Liver (tissue), 8 donors: ENCODE measurements at regions not wholly inside any gene's neighbourhood (a gene's known extent, or its start where the extent isn't known, plus 50 kb on each side); places are given as distances from the start of the nearest gene placed in this dataset.

Experiments
- DNase-seq: peaks from one replicate; pipeline ENCODE4 v3.0.0-alpha.2; 2017; ENCODE audit warnings: low spot score
- H3K27ac ChIP-seq, 2 donors: one replicate each; pipeline ENCODE4 v1.7.0; 2013; ENCODE audit warnings: inconsistent platforms in 2 of 2, low read length in 2 of 2, control low read depth in 1 of 2, low read depth in 1 of 2, mild to moderate bottlenecking in 1 of 2
- H3K27me3 ChIP-seq, 4 donors: one replicate each; pipeline versions ENCODE4 v1.6.1 to v1.7.0; 2013; ENCODE audit warnings: low read length in 3 of 4, inconsistent platforms in 1 of 4, mild to moderate bottlenecking in 1 of 4, moderate library complexity in 1 of 4; ENCODE audit not compliant: control insufficient read depth in 4 of 4, insufficient read depth in 4 of 4
- H3K36me3 ChIP-seq, 4 donors: one replicate each; pipeline versions ENCODE4 v1.6.1 to v1.7.0; 2013; ENCODE audit warnings: low read length in 3 of 4, mild to moderate bottlenecking in 3 of 4, low read depth in 1 of 4, moderate library complexity in 1 of 4; ENCODE audit not compliant: control insufficient read depth in 4 of 4, insufficient read depth in 3 of 4
- H3K4me1 ChIP-seq, 4 donors: one replicate each; pipeline versions ENCODE4 v1.6.1 to v1.7.0; 2013; ENCODE audit warnings: low read length in 3 of 4, mild to moderate bottlenecking in 3 of 4, moderate library complexity in 1 of 4; ENCODE audit not compliant: control insufficient read depth in 4 of 4, insufficient read depth in 4 of 4
- H3K4me3 ChIP-seq, 3 donors: one replicate each; pipeline versions ENCODE4 v1.6.1 to v1.7.0; 2013; ENCODE audit warnings: low read length in 3 of 3, control low read depth in 1 of 3, low read depth in 1 of 3, mild to moderate bottlenecking in 1 of 3
- H3K9ac ChIP-seq, 2 donors: one replicate each; pipeline ENCODE4 v1.7.0; 2013; ENCODE audit warnings: low read length in 2 of 2, mild to moderate bottlenecking in 2 of 2, moderate library complexity in 2 of 2, control low read depth in 1 of 2, low read depth in 1 of 2
- H3K9me3 ChIP-seq, 4 donors: one replicate each; pipeline versions ENCODE4 v1.6.1 to v1.7.0; 2013; ENCODE audit warnings: low read length in 3 of 4; ENCODE audit not compliant: control insufficient read depth in 4 of 4
- EGR1 ChIP-seq, 2 donors: IDR thresholded peaks; 2 replicates each; pipeline ENCODE4 v1.6.1; 2016 to 2018; ENCODE audit warnings: antibody characterized with exemption in 2 of 2, low read depth in 2 of 2
- FOXA1 ChIP-seq: IDR thresholded peaks from 2 replicates; pipeline ENCODE4 v1.6.1; 2016; ENCODE audit warnings: antibody characterized with exemption
- FOXA2 ChIP-seq: IDR thresholded peaks from 2 replicates; pipeline ENCODE4 v1.6.1; 2016; ENCODE audit warnings: antibody characterized with exemption
- GABPA ChIP-seq, 2 donors: IDR thresholded peaks in 1 of 2; conservative IDR thresholded peaks in 1 of 2; 2 replicates each; pipeline ENCODE4 v1.6.1; 2016; ENCODE audit warnings: antibody characterized with exemption in 2 of 2, mild to moderate bottlenecking in 1 of 2, moderate library complexity in 1 of 2
- HNF4A ChIP-seq, 2 donors: conservative IDR thresholded peaks; 2 replicates each; pipeline ENCODE4 v1.6.1; 2016; ENCODE audit warnings: antibody characterized with exemption in 2 of 2, mild to moderate bottlenecking in 2 of 2
- HNF4G ChIP-seq: IDR thresholded peaks from 2 replicates; pipeline ENCODE4 v1.6.1; 2016; ENCODE audit warnings: antibody characterized with exemption
- JUND ChIP-seq, 2 donors: IDR thresholded peaks; 2 replicates each; pipeline ENCODE4 v1.6.1; 2016; ENCODE audit warnings: antibody characterized with exemption in 2 of 2
- NR2F2 ChIP-seq: IDR thresholded peaks from 2 replicates; pipeline ENCODE4 v1.6.1; 2016; ENCODE audit warnings: antibody characterized with exemption
- RAD21 ChIP-seq, 2 donors: IDR thresholded peaks; 2 replicates each; pipeline ENCODE4 v1.6.1; 2016; ENCODE audit warnings: antibody characterized with exemption in 2 of 2, mild to moderate bottlenecking in 2 of 2
- RXRA ChIP-seq, 2 donors: IDR thresholded peaks; 2 replicates each; pipeline ENCODE4 v1.6.1; 2017 to 2018; ENCODE audit warnings: antibody characterized with exemption in 2 of 2, mild to moderate bottlenecking in 1 of 2
- SP1 ChIP-seq: IDR thresholded peaks from 2 replicates; pipeline ENCODE4 v1.6.1; 2018; ENCODE audit warnings: antibody characterized with exemption, mild to moderate bottlenecking
- TAF1 ChIP-seq: conservative IDR thresholded peaks from 2 replicates; pipeline ENCODE4 v1.6.1; 2016; ENCODE audit warnings: antibody characterized with exemption, mild to moderate bottlenecking
- YY1 ChIP-seq: IDR thresholded peaks from 2 replicates; pipeline ENCODE4 v1.6.1; 2016; ENCODE audit warnings: antibody characterized with exemption, mild to moderate bottlenecking
- WGBS: extraction: QIAGEN DNeasy Blood & Tissue Kit; methylation state at CpG from one replicate; pipeline ENCODE4 v1.1.7; 2013; 5-methylcytosine and 5-hydroxymethylcytosine counted together
- TF ChIP-seq, protein P1 (sequence below): IDR thresholded peaks from 2 replicates; pipeline ENCODE4 v1.6.1; 2016; ENCODE audit warnings: antibody characterized with exemption
- TF ChIP-seq, protein P2 (sequence below): fragments of 150-350 bp; IDR thresholded peaks from 2 replicates; pipeline ENCODE4 v1.5.1; 2017; ENCODE audit warnings: improper control_type of control experiment, low read depth, low read length; ENCODE audit not compliant: missing input control
- TF ChIP-seq, protein P3 (sequence below): IDR thresholded peaks from 2 replicates; pipeline ENCODE4 v1.6.1; 2016; ENCODE audit warnings: antibody characterized with exemption
- TF ChIP-seq, protein P4 (sequence below): IDR thresholded peaks from 2 replicates; pipeline ENCODE4 v1.6.1; 2016; ENCODE audit warnings: antibody characterized with exemption
- TF ChIP-seq, protein P5 (sequence below): IDR thresholded peaks from 2 replicates; pipeline ENCODE4 v1.6.1; 2016; ENCODE audit warnings: antibody characterized with exemption, mild to moderate bottlenecking
- donor health status: healthy.
- donor health status: healthy.
- donor health status: healthy.
- donor health status: healthy.
- donor health status: healthy.

DNA sequence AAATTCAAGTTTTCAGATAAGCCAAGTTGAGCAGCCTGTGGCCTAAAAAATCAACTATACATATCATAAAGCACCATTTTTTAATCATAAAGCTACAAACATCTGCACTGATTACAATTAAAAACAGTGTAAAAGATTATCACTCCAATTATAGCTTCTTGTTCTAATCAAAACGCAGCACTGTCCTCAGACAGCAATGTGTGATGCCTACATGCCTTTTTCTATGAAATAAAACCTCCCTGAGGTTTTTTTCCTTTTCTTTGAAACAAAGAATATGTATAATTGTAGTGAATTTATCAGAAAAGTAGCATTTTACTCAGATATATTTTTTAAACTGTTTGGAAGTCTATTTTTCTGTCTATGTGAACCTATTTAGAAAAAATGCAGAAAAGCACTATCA is 366.1 kb upstream of the CCNH start:
- WGBS = 79% methylated on average over 1 of the region's 1 CpG
- DNase-seq = no peak
- no peak overlapping the region for H3K4me3 ChIP-seq
- H3K27ac ChIP-seq = no peak overlapping the region
- H3K27me3 ChIP-seq = peaks cover 0 to 6% (median 0%) of the 10 kb centered on the region in 4 donors
- no peaks in the 10 kb centered on the region for H3K36me3 ChIP-seq
- no peak for TF ChIP-seq TAF1
- TF ChIP-seq, protein P1, sequence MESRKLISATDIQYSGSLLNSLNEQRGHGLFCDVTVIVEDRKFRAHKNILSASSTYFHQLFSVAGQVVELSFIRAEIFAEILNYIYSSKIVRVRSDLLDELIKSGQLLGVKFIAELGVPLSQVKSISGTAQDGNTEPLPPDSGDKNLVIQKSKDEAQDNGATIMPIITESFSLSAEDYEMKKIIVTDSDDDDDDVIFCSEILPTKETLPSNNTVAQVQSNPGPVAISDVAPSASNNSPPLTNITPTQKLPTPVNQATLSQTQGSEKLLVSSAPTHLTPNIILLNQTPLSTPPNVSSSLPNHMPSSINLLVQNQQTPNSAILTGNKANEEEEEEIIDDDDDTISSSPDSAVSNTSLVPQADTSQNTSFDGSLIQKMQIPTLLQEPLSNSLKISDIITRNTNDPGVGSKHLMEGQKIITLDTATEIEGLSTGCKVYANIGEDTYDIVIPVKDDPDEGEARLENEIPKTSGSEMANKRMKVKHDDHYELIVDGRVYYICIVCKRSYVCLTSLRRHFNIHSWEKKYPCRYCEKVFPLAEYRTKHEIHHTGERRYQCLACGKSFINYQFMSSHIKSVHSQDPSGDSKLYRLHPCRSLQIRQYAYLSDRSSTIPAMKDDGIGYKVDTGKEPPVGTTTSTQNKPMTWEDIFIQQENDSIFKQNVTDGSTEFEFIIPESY = no peak
- TF ChIP-seq GABPA (IDR thresholded peaks at IDR 0.05 in 1 of 2, conservative IDR thresholded peaks at IDR 0.05 in 1 of 2) = no peak
- TF ChIP-seq, protein P2, sequence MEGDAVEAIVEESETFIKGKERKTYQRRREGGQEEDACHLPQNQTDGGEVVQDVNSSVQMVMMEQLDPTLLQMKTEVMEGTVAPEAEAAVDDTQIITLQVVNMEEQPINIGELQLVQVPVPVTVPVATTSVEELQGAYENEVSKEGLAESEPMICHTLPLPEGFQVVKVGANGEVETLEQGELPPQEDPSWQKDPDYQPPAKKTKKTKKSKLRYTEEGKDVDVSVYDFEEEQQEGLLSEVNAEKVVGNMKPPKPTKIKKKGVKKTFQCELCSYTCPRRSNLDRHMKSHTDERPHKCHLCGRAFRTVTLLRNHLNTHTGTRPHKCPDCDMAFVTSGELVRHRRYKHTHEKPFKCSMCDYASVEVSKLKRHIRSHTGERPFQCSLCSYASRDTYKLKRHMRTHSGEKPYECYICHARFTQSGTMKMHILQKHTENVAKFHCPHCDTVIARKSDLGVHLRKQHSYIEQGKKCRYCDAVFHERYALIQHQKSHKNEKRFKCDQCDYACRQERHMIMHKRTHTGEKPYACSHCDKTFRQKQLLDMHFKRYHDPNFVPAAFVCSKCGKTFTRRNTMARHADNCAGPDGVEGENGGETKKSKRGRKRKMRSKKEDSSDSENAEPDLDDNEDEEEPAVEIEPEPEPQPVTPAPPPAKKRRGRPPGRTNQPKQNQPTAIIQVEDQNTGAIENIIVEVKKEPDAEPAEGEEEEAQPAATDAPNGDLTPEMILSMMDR = no peak
- no peak for TF ChIP-seq FOXA1
- TF ChIP-seq, protein P3, sequence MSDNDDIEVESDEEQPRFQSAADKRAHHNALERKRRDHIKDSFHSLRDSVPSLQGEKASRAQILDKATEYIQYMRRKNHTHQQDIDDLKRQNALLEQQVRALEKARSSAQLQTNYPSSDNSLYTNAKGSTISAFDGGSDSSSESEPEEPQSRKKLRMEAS = no peak
- TF ChIP-seq SP1 = no peak
- no peak for TF ChIP-seq FOXA2
- no peak for TF ChIP-seq RAD21 (IDR thresholded peaks at IDR 0.05)
- no peak for TF ChIP-seq JUND (IDR thresholded peaks at IDR 0.05)
- no peak for TF ChIP-seq EGR1 (IDR thresholded peaks at IDR 0.05; ENCODE audit: low read depth in 2 of 2)
- no peak for TF ChIP-seq YY1
- TF ChIP-seq NR2F2 = no peak
- no peak overlapping the region for H3K9ac ChIP-seq
- no peaks in the 10 kb centered on the region for H3K9me3 ChIP-seq
- peaks cover 0 to 2% (median under 1%) of the 10 kb centered on the region in 4 donors for H3K4me1 ChIP-seq

DNA sequence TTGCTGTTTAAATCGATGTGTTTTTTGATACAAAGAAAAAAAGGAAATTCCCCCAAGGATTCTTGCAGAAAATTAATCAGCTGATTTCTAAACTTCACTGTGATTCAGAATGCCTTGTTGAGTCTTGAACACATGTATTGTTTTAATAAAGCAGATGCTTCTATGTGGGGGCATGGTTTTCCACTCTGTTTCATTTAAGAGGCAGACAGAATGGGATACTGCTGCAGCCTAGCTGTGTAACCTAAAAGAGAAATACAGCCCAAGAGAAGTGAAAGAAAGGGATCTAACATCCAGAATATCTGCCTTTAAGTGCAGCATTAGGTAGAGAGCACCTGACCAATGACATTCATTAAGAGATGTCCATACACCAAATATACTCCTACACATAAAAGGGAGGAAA is 365.1 kb upstream of the CCNH start:
- TF ChIP-seq SP1 = no peak
- TF ChIP-seq, protein P4, sequence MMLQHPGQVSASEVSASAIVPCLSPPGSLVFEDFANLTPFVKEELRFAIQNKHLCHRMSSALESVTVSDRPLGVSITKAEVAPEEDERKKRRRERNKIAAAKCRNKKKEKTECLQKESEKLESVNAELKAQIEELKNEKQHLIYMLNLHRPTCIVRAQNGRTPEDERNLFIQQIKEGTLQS = no peak
- TF ChIP-seq, protein P3 = no peak
- TF ChIP-seq HNF4G = no peak
- TF ChIP-seq, protein P2 = no peak
- TF ChIP-seq RXRA (IDR thresholded peaks at IDR 0.05) = no peak
- no peak for TF ChIP-seq FOXA1
- TF ChIP-seq EGR1 (IDR thresholded peaks at IDR 0.05; ENCODE audit: low read depth in 2 of 2) = no peak
- TF ChIP-seq FOXA2 = no peak
- TF ChIP-seq, protein P5, sequence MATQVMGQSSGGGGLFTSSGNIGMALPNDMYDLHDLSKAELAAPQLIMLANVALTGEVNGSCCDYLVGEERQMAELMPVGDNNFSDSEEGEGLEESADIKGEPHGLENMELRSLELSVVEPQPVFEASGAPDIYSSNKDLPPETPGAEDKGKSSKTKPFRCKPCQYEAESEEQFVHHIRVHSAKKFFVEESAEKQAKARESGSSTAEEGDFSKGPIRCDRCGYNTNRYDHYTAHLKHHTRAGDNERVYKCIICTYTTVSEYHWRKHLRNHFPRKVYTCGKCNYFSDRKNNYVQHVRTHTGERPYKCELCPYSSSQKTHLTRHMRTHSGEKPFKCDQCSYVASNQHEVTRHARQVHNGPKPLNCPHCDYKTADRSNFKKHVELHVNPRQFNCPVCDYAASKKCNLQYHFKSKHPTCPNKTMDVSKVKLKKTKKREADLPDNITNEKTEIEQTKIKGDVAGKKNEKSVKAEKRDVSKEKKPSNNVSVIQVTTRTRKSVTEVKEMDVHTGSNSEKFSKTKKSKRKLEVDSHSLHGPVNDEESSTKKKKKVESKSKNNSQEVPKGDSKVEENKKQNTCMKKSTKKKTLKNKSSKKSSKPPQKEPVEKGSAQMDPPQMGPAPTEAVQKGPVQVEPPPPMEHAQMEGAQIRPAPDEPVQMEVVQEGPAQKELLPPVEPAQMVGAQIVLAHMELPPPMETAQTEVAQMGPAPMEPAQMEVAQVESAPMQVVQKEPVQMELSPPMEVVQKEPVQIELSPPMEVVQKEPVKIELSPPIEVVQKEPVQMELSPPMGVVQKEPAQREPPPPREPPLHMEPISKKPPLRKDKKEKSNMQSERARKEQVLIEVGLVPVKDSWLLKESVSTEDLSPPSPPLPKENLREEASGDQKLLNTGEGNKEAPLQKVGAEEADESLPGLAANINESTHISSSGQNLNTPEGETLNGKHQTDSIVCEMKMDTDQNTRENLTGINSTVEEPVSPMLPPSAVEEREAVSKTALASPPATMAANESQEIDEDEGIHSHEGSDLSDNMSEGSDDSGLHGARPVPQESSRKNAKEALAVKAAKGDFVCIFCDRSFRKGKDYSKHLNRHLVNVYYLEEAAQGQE = no peak
- TF ChIP-seq GABPA (IDR thresholded peaks at IDR 0.05 in 1 of 2, conservative IDR thresholded peaks at IDR 0.05 in 1 of 2) = no peak
- TF ChIP-seq NR2F2 = no peak
- no peak for TF ChIP-seq HNF4A (conservative IDR thresholded peaks at IDR 0.05)
- no peak for TF ChIP-seq JUND (IDR thresholded peaks at IDR 0.05)
- no peak for TF ChIP-seq RAD21 (IDR thresholded peaks at IDR 0.05)
- no peak for TF ChIP-seq YY1
- TF ChIP-seq, protein P1 = no peak
- no peak for TF ChIP-seq TAF1

More for the DNA sequence above, 365.1 kb upstream of the CCNH start:
- Histone ChIP-seq H3K9me3 (no peaks in the 10 kb centered on the region), H3K27me3 (peaks cover 0 to 6% (median 0%) of the 10 kb centered on the region in 4 donors), H3K4me3 (no peak overlapping the region), H3K36me3 (no peaks in the 10 kb centered on the region), H3K4me1 (peaks cover 0 to 2% (median under 1%) of the 10 kb centered on the region in 4 donors), H3K9ac (no peak overlapping the region), H3K27ac (no peak overlapping the region)
- WGBS = 57% methylated on average over 1 of the region's 1 CpG
- no peak for DNase-seq
